Mammary epithelial cell (primary cell): ENCODE measurements at regions not wholly inside any gene's neighbourhood (a gene's known extent, or its start where the extent isn't known, plus 50 kb on each side); places are given as distances from the start of the nearest gene placed in this dataset.

Experiments
- EZH2 ChIP-seq: IDR thresholded peaks from 2 replicates; pipeline ENCODE4 v1.6.1; 2012; ENCODE audit warnings: low read length, inconsistent platforms, borderline replicate concordance
- TF ChIP-seq, protein P1 (sequence below), 2 donors: IDR thresholded peaks in 1 of 2; conservative IDR thresholded peaks in 1 of 2; 2 replicates each; pipeline ENCODE4 v1.5.1; 2011 to 2012; ENCODE audit warnings: inconsistent platforms in 2 of 2, low read length in 2 of 2, mild to moderate bottlenecking in 2 of 2, control low read depth in 1 of 2, low read depth in 1 of 2; ENCODE audit not compliant: insufficient read depth in 1 of 2; ENCODE audit errors: extremely low read depth in 1 of 2

DNA sequence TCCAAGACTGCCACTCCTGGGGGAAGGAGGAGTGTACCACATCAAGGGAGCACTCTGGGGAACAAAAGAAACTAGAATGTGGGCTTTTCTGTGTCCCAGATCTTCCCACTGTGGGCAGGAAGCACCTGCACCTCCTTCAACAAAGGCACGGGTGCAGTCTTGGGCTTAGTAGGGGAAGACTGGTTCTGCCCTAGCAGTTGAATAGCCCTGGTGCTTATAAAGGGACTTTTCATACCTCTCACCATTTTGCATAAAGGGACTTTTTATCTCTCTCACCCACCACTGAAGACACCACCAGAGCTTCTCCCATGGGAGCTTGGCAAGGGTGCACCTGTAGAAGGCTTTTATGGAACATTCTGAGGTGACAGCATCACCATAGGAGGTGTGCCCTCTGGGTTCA, 65.8 kb upstream of the MS4A8 start:
- TF ChIP-seq, protein P1, sequence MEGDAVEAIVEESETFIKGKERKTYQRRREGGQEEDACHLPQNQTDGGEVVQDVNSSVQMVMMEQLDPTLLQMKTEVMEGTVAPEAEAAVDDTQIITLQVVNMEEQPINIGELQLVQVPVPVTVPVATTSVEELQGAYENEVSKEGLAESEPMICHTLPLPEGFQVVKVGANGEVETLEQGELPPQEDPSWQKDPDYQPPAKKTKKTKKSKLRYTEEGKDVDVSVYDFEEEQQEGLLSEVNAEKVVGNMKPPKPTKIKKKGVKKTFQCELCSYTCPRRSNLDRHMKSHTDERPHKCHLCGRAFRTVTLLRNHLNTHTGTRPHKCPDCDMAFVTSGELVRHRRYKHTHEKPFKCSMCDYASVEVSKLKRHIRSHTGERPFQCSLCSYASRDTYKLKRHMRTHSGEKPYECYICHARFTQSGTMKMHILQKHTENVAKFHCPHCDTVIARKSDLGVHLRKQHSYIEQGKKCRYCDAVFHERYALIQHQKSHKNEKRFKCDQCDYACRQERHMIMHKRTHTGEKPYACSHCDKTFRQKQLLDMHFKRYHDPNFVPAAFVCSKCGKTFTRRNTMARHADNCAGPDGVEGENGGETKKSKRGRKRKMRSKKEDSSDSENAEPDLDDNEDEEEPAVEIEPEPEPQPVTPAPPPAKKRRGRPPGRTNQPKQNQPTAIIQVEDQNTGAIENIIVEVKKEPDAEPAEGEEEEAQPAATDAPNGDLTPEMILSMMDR (conservative IDR thresholded peaks at IDR 0.05 in 1 of 2, IDR thresholded peaks at IDR 0.05 in 1 of 2; ENCODE audit: extremely low read depth in 1 of 2, insufficient read depth in 1 of 2, low read depth in 1 of 2, low read length in 2 of 2): no peak
- no peak for TF ChIP-seq EZH2
